T-helper 22 cell (primary cell): ENCODE measurements at regions not wholly inside any gene's neighbourhood (a gene's known extent, or its start where the extent isn't known, plus 50 kb on each side); places are given as distances from the start of the nearest gene placed in this dataset.

Source experiments
- DNase-seq: peaks from one replicate; pipeline ENCODE4 v3.0.0-alpha.2; 2020; ENCODE audit warnings: low read depth

DNA sequence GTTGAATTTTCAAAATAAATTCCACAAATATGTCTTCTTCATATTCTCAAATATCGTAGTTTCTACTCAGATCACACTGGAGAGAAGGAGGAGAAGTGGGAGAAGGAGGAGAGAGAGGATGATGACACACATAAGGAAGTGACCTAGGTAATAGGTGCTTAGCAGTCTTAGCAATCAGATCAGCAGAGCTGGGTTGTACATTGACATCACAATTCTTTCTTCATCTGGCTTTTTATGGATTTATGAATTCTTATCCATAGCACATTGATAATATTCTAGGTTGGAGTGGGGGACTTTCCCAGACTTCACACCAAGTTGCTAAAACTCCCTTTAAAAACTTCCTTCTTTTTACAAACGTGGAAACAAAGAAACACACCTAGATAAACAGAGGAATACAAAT lies 86.9 kb downstream of the FGF9 start:
- no peak for DNase-seq

DNA sequence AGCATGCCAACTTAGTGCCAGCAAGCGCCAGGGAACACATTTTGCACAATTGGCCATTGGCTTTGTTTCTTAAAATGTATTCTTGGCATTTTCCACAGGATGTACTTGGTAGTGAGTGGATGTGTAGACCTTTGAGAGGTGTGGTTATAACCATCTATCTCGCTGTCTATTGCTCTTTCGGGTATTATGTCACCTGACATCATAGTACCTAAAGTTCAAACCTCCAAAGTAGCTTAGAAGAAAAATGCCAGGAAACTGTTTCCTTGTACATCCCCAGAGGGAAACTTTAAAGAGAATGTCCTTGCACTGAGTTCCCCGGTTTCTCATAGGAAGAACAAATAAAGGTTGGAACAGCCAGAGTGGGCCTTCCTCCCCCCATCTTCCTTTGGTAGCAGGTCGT lies 87.6 kb downstream of the FGF9 start:
- no peak for DNase-seq

DNA sequence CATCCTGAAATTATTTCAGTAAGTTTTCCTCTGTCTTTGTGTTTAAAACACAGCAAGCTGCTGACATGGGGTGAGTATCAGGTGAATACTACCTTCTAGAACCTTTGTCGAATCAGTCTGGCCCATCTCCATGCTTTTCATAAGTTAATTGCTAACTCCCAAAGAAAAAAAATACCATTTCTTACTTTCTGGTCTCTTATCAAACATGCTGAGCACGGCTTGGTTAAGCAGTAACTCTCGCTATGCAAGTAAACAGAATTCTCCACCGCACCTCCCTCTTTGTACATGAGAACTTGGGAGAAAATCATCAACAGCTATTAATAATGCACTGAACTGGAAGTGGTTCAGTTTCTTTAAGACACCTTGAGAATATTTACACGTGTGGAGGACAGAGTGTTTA lies 88.6 kb downstream of the FGF9 start:
- DNase-seq: no peak

DNA sequence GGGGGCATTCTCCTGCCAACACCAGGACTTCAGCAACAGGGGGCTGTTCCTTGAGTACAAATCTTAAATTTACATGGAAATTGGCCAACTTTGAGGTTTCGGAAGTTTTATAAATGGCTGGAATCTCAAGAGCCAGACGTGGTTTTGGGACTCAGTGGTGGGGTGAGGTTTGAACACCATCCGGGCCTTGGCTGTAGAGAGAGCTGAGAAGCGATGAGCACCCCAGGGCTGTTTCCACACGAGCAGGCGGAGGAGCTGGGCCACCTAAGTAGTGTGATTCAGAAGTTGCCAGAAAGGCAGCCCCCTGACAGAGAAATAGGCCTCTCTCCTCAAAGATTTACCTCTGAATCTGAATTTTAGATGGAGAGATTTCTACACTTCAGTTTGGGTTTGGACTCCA lies 89.0 kb downstream of the FGF9 start:
- no peak for DNase-seq

DNA sequence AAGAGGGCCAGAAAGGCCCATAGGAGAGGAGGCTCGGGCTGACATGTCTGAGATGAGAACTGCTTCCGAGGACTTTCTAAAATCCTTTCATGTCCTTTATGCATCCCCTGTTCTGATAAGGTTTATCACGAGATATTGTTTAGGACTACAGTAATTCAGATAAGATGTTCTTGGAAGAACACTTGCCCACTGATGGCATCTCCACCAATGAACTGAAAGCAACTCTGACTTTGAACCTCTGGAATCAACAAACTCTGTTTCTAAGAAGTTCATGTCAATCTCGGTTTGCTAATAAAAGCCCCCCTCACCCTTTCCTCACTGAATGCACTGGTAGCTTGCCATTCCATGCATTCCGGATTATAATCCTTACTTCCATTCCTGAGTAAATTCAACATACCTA lies 90.9 kb downstream of the FGF9 start:
- no peak for DNase-seq

DNA sequence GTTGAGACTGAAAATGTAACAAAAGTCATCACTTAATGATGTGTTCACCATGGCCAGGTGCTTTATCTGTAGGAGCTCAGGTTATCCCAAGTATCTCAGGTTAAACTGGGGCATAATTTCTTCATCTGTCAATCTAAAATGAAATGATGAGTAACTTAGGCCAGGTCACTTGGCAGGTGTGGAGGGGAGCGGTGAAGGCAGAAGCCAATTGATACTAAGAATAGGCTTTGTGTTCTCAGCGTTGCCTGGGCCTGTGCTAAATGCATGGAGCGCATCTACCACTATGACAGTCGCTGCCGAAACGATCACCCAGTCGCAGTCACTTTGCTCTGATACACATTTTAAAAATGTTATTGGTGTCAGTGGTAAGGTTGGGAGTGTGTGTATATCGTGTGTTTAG lies 91.6 kb downstream of the FGF9 start:
- no peak for DNase-seq

DNA sequence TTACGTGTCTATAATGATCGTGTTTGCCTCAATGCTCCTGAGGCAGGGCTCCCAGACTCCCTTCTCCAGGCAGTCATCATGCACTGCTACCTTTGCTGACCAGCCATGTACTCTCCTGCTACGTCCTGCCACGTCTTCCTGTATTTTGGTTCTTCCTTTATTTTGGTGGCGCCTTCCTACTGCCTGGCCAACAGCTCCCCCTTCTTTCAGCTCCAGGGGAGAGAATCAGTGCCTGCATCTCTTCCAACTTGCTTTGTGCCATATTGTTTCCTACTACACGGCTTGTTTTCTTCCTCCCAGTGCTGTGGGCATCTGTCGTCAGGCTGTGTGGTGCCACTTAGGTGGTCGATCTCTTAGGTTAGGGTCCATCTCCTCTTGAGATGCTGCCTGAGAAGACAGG lies 96.2 kb downstream of the FGF9 start:
- DNase-seq: no peak

DNA sequence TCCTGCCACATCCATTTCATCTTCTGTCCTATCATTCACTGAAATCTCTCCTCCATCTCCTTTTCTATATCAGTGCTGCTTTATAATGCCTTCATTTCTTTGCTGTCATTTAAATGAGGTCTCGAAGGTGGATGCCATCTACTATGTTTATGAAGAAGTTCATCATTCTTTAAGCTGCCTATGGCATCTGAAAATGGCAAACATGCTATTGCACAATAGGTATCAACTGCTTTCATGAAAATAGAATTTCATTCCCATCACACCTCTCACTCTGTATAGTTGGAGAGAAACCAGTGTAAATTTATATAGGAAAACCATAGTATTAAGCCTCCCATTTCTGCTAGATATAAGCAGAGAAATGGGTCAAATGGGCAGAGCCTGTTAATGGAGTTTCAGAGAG lies 100.2 kb downstream of the FGF9 start:
- no peak for DNase-seq

DNA sequence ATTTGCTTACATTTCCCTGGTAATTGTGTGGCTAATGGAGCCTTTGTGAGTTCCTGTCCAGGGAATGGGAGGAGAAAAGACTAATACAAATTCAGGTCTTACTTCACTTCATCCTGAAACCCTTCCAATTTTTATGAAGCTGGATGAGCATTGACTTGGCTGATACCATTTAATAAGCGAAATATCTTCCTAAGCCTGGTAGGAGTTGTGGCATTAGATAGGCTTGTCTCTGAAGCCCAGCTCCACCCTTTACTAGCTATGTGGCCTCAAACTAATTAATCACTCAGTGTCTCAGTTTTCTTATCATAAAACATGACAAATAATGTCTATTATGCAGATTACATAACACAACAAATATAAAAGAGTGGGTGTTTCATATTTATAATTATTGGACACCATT lies 106.3 kb downstream of the FGF9 start:
- DNase-seq: no peak

DNA sequence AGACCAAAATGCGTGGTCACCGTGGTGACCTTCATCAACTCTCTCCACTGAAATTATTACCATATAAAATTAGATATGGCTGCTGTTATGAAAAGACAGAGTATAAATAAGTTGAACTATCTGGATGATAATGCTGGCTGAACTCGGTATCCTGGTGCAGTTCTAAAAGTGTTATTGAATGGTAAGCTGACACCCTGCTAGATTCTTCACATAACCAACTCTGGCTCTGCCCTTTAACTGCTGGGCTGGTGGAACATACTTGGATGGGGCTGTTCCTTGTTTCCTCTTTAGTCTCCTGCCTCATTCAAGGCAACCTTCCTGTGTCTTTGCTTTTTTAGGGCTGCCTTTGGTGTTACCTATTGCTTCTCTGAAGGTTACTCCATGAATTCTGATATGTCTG lies 106.9 kb downstream of the FGF9 start:
- DNase-seq: no peak

DNA sequence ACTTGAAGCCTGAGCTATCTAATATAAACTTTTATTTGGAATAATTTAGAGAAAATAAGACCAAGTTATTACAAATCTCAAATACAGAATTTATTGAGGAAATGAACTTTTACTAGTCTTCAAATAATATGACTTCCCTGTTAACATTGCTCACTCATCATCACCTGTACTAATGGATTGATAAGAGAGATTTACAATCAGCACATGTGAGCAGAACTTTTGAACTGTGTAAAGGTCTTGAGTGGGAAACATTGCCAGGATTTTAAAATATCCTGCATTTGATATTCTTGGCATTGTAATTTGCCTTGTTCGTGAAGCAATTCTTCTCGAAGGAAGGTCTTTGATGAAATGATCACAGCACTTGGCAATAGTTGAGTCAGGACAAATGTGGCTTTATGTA lies 111.9 kb downstream of the FGF9 start:
- DNase-seq: no peak

DNA sequence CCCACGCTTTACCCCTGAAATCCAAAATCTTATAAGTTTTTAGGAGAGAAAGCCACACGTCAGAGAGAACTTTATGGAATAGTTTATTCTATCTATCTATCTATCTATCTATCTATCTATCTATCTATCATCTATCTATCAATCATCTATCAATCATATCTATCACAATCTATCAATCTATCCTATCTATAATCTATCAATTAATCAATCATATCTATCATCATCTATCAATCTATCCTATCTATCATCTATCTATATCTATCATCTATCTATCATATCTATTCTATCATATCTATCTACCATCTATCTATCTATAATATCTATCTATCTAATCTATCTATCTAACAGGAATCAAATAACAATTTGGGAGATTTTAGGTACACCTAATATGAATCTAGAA lies 115.1 kb downstream of the FGF9 start:
- DNase-seq: no peak

DNA sequence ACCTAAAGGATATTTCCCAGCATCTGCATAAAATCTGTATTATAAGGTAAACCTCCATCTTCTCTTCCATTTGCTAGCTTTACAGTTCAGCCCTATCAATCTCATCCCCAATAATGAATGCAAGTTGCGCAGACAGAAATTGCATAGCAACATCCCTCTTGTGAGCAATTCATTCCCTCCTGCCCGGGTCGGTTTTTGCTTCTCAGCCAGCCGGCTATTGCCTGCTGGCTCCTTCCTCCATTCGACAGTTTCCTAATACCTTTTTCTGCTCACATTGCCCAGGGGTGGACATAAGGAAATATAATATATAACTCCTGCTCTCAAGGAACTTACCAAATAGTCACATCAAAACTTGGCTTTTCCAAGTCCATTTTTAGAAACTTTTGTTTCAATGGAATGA lies 125.2 kb downstream of the FGF9 start:
- DNase-seq: no peak

DNA sequence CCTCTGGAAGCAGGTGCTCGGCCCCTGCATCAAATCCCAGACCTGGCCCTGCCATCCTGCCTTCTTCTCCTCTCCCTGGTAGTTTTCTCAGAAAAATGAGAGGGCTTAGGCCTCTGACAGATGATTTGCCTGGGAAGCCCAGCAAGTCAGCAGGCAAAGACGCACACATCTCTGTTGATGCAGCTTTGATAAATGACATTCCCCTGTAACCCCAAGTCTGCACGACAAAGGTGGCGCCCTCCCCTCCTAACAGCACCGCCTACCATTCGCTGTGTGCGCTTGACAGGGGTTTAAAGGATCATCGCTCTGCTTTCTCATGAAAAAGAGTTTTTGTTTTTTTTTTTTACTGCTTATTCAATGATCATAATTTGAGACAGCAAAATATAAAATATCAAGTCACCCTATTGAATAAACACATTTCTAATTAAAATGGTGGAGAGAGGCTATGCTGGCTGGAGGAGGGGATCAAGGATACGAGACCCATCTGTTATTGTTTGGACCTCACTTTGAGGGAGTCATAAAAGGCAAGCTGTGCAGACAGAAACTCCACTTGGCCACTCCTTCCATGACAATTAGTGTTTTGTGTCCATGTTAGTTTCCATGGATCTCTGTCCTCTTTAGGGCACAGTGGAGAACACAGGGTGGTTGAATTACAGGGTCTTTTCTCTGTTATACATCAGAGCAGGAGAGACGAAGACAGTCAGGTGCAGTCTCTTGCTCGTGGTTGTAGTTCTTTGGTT lies 126.1 kb downstream of the FGF9 start:
- DNase-seq: no peak

DNA sequence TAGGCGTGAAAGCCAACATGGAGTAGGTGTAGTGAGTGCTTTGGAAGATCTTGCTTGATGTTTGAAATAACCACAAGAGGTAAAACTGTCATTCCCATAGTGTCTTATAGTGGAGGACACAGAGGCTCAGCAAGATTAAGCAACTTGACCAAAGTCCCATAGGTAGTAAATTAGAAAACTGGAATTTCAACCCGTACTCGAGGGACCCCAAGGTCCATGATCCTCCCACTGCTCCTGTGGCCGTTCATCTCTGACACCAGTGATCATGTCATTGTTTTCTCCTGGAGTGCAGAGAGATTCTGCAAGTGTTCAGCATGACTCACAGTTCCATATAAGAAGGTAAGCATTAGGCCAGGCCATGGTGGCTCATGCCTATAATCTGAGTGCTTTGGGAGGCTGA lies 126.9 kb downstream of the FGF9 start:
- no peak for DNase-seq

DNA sequence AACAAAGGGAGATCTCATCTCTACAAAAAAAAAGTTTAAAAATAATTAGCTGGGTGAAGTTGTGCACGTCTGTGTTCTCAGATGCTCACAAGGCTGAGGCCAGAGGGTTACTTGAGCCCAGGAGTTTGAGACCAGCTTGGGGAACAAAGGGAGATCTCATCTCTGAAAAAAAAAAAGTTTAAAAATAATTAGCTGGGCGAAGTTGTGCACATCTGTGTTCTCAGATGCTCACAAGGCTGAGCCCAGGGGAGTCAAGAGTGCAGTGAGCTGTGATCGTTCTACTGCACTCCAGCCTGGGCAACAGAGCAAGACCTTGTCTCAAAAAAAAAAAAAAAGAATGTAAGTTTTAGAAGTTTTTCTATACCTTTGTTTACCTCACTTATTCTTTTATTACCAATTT lies 127.3 kb downstream of the FGF9 start:
- no peak for DNase-seq

DNA sequence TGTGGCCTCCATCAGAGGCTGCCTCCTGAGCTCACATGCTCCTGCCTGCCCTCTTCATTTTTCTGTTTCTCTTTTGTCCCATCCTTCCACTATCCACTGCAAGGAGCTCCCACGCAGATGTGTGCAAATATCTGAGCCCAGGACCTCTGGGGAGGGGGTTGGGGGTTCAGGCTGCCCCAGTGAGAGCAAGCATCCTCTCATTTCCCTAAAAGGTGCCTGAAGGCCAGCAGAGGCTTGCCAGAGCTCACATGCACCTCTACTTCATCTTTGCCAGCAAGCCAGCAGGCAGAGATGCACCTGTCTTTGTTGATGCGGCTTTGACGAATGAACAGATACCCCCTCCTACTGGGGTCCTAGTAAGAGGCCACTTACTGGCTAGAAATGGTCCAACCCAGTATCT lies 128.8 kb downstream of the FGF9 start:
- no peak for DNase-seq

DNA sequence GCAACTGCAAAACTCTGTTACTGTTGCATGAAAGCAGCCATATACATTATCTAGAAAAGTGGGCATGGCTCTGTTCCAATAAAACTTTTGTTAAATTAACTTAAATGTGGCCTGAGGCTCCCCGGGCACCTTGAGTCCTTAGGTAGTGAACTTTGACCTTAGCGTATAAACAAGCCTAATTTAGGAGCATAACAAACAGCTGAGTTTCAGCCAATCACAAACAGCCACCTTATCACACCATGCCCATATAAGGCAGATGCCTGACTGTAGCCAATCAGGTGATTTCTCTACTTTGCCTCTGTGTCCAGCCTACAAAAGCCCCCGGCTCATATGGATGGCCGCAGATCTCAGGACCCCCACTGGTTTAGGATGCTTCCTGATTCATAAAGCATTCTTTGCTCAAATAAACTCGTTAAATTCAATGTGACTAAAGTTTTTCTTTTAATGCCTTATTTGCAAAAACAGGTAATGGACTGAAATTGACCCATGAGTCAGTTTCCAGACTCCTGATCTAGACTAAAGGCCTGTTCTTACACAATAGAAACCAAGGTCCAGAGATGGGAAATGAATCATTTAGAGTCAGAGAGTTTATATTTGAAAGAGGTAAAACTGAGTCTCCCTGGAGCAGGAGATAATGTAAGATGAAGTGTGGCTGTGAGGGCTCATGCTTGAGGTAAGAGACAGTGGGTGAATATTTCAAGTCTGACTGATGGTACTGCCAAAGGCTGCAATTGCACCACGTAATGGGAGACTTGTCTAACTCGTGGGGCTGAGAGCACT lies 130.2 kb downstream of the FGF9 start:
- no peak for DNase-seq

DNA sequence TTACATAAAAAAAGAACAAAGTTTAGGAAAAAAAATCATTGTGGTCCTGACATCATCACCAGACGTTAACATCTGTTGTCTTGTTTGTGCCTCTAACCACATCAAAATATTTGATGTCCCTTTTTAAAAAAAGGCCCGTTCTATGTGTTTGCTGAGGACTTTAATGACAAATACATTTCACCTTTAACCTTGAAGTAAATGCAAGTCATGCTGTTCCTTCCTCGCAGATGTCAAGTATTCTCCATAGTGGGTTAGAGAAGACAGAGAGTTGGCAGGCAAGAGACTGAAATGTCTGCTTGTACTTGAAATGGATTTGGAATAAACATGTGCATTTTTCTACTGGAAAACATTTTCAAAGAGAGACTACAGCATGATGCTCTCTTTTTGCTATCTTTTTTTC lies 134.9 kb downstream of the FGF9 start:
- DNase-seq: no peak

DNA sequence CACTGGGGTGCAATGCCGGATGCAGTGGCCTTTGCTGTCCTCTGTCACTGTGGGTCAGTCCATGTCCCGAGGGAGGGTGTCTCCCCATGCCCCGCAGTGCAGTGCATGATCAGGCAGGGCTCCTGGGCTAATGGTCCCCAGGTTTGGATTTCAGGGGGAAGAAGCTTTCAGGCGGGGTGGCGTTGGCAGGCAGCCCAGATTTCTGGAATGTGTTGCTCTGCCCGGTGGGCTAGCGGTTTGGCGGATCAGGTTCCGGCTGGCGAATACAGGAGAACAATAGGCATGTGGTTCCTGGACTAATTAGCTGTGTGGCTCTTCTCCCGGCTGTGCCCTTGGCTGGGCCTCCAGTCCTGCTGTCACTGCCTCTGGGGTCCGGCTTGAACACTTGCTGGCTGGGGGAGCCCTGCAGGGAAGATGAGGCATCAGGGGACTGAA lies 141.3 kb downstream of the FGF9 start:
- no peak for DNase-seq

DNA sequence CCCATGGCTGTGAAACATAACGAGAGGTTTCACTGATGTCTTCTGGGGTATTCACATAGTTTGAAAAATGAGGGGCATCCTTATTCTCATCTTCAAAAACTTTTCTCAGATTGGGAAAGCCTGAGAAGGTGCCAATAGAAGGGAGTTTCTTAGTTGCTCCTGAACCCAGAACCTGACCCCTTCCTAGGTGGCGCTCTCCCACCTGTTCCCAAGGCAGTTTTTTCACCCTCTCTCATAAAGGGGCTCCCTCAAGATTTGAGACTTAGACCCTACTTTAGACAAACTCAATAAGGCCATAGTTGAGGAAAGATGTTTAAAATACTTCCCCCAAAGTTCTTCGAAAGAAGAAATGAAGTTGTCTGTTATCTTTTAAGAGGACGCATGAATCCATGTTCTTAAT lies 142.2 kb downstream of the FGF9 start:
- DNase-seq: no peak

DNA sequence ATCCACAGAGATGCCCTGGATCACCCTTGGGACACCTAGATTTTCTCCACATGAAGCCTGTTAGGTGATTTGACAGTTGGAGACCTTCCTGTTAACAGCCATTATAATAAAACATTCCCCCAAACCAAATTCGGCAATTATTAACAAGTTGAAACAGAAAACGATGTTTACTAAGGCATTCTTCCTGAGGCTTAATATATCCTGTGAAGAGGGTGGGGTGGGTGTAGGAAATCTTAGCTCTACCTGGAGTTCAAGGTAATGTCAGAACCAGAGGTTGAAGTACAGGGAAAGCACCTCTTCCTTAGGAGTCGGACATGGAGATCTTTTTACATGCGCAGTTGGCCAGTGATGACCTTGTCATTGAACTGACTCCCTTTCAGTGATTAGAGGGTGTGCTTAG lies 143.0 kb downstream of the FGF9 start:
- DNase-seq: no peak

DNA sequence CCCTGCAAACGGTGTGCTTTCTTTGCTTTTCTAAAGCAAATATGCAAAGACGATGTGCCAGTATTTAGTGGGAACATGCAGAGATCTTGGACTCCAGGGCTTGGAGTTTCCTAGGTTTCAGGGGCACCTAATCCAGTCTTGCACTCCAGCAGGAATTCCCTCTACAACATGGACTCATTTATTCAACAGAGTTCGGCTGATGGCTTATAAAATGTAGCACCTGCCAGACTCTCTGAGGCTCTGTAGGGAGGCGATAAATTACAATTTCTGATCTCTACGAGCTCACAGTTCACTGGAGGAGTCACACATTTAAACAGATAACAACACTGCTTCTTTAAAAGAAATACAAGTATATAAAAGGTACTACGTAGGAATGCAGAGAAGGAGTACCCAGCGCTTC lies 143.7 kb downstream of the FGF9 start:
- DNase-seq: no peak

DNA sequence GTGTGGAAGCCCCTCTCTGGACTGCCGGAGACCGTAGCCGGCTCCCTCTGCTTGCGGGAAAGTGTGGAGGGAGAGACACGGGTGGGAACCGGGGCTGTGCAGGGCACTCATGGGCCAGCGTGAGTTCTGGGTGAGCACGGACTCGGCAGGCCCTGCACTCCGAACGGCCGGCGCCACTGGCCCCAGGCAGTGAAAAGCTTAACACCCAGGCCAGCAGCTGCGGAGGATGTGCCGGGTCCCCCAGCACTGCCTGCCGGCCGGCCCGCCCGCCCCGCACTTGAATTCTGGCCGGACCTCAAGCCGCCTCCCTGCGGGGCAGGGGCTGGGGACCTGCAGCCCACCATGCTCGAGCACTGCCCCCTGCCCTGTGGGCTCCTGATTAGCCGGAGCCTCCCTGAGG lies 147.0 kb downstream of the FGF9 start:
- no peak for DNase-seq
